ENCODE measurements at regions not wholly inside any gene's neighbourhood (a gene's known extent, or its start where the extent isn't known, plus 50 kb on each side); places are given as distances from the start of the nearest gene placed in this dataset.
"Not testable (repeated sequence)": the region's sequence is repeated elsewhere in the genome, so short reads cannot be mapped to it uniquely, and the experiment has no call there.

- DNase-seq (ENCODE audit: extremely low spot score, insufficient read length, low read depth) (no peak), FAIRE-seq (no peak)
Observed at GRCh38 chr12:54716261-54716660, 68.1 kb upstream of the DCD start.

- DNase-seq (ENCODE audit: extremely low spot score, insufficient read length, low read depth); FAIRE-seq: not testable (repeated sequence)
Observed at GRCh38 chr12:54713876-54714275, 65.7 kb upstream of the DCD start.

GRCh38 chr12:54711669-54712068 lies 63.5 kb upstream of the DCD start:
- FAIRE-seq (no peak), DNase-seq (ENCODE audit: extremely low spot score, insufficient read length, low read depth) (no peak)

GRCh38 chr12:54708826-54709225 lies 60.7 kb upstream of the DCD start:
- DNase-seq (ENCODE audit: extremely low spot score, insufficient read length, low read depth): no peak
- FAIRE-seq: no peak

GRCh38 chr12:54704202-54704601 lies 56.0 kb upstream of the DCD start:
- FAIRE-seq (no peak), DNase-seq (ENCODE audit: extremely low spot score, insufficient read length, low read depth) (no peak)

GRCh38 chr12:54701940-54702592 lies 53.9 kb upstream of the DCD start:
- FAIRE-seq (peak; percentile 5), DNase-seq (ENCODE audit: extremely low spot score, insufficient read length, low read depth) (peak; percentile 15)

- DNase-seq (ENCODE audit: extremely low spot score, insufficient read length, low read depth) (no peak), FAIRE-seq (no peak)
Observed at GRCh38 chr12:54700849-54701248, 52.7 kb upstream of the DCD start.

GRCh38 chr12:54700301-54700700 lies 52.1 kb upstream of the DCD start:
- FAIRE-seq (no peak), DNase-seq (ENCODE audit: extremely low spot score, insufficient read length, low read depth) (no peak)

Measured in GM18507 (cell line).